NCI-H1105 (cell line): ENCODE measurements at regions not wholly inside any gene's neighbourhood (a gene's known extent, or its start where the extent isn't known, plus 50 kb on each side); places are given as distances from the start of the nearest gene placed in this dataset.

Experiments
- DNase-seq: peaks from one replicate; lab custom pipeline; 2025; lab: John Stamatoyannopoulos, UW

DNA sequence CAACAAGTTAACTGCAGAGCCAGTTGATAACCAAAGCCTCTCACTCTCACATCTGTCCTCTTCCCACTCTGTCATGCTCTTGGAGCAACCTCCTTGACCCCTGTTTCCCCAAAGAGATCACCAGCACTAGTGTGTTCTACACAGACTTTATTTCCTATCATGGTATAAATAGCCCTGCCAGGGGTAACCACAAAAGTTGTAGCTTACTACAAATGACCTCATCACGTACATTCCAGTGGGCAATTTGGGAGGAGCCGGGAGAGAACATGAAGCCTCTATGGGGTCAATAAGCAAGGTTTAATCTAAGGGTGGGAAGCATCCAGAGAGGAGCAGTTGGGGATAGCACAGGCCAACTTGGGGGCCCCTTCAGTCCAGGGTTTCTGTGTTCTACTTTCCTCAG lies 186.5 kb downstream of the KCNA5 start:
- no peak for DNase-seq

DNA sequence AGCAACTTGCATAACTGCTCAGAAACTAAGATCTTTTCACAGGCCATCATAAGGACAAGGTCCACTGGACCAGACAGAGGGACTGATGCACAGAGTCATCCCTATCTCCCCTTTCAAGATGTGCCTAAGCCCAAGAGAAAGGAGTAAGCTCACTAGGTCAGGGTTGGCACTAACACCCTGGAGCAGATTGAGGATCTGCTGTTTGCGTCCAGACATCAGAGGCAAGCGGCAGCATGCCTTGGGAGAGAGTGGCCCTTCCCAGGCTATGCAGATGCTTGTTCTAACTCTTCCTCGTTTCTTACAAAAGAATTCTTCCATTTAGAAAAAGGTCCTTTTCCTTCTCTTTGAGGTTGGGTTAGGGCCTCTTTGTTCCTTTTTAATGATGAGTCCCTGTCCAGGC lies 187.2 kb downstream of the KCNA5 start:
- no peak for DNase-seq

DNA sequence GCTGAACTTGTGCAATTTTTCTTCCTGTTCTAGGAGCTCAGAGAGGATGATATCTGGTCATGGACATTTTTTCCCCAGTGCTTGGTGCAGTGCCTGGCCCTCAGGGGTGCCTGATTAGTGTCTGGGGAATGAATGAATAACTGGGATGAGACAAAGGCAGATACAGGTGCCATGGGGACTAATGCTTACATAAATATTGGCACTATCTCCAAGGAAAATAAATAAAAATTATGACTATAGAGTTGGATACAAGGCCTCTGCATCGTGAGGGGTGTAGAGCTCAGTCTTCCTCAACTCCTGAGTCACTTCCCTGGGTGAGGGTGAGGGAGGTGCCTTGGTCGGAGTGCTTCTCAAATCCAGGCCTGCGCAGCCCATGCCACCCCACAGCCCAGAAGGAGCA lies 188.6 kb downstream of the KCNA5 start:
- DNase-seq = no peak

DNA sequence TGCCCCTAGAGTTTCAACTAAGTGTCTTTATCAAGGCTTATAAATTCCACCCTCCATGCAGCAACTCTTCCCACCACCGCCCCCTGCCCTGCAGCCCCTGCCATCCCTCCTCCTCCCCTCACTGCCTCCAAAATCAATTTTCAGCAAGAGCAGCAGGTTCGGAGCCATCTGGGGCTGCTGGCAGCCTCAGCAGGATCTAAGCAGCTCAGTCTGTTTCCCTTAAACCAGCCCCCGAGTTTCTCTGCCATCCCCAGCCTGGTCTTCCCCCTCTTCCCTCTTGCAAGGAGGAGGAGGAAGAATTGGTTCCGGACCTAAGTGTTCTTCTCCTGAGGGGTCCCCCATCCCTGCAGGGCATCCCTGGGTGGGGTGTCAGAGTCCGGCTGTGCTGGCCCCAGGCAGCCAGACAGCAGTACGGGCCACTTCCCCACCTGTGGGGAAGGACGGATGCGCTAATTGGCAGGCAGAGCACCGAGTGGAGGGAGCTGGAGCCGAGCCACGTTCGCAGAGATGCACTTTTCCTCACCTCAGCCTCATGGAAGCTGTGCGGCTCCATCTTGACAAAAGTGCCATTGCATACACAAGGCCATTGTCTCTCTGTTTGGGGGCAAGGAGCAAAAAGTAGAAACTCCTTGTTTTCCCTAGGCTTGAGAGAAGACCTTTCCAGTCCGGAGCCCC lies 189.3 kb downstream of the KCNA5 start:
- DNase-seq = no peak

DNA sequence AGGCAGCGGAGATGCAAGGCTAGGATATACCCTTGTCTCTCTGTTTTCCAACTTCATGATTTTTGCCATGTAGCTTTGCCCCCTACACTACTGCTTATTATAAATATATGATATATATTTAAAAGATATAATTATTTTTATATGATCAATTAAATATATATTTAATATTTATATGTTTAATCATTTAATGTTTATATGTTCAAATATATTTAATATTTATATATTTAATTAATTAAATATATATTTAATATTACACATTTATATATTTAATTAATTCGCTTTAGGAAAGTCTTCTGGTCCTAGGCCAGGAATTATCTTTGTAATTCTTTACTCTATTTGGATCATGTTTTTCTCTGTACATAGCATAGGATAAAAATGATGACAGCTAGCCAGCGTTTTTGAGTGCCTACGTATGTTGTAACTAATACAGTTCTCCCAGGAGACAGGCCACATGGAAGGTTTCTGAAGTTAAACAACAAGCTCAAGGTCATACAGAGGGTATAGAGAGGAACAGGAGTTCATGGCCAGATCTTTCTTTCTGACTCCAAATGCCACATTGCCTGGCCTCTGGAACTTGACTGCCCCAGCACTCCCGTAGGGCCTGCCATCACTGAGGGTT lies 192.5 kb downstream of the KCNA5 start:
- no peak for DNase-seq

DNA sequence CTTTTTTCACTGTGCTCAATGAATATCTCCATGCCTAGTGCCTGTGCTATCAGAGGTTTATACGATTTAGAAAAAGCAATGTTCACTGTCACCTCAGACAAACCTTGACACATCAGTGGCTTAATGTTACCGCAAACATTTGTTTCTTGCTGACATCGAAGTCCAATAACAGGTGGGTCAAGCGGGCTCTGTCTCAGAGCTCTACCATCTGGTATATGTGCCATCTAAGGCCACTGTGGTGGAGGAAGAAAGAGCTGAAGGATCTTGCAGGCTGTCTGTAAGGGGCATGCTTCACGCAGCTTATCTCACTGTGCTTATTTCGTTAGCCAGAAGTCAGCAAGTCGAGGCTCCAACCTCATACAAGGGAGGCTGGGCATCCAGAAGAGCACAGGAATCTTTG lies 189.5 kb upstream of the NTF3 start:
- no peak for DNase-seq

DNA sequence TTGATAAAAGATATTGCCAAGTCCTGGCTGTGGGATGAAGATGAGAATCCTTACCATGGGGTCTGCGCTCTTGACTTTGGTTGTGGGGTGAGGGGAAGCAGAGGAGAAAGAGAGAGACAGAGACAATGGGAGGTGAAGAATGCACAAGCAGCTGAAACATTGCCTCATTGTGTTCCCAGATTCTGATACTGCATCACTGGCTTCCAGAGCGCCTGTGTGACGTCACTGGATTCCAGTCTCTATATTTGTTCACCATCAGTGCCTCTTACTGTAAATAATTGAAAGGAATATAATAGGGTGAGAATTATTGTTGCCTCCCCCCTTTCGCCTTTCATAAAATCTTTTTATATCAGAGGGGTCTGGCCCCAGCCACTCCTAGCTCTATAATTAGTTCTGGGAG lies 188.9 kb upstream of the NTF3 start:
- no peak for DNase-seq

DNA sequence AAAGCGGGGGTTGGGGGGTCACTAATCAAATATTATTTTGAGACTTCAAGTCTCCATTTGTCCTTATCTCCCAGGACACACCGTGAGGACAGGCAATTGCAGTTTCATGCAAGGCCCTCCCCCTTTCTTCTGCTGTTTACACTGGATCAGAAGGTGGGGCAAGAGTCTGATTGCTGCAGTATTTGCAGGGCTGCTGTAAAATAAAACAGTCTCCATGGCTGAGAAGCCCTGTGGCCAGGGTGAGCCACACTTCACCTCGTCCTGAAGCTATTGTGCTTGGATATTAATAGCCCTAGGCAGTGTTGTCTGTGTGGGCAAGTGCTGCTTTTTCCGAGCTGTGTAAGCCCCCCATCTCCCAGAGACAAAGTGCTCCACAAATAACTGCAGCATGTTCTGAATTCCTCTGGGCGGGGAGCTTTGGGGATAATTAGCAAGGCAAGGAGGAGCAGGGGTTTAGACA lies 187.4 kb upstream of the NTF3 start:
- DNase-seq = no peak

DNA sequence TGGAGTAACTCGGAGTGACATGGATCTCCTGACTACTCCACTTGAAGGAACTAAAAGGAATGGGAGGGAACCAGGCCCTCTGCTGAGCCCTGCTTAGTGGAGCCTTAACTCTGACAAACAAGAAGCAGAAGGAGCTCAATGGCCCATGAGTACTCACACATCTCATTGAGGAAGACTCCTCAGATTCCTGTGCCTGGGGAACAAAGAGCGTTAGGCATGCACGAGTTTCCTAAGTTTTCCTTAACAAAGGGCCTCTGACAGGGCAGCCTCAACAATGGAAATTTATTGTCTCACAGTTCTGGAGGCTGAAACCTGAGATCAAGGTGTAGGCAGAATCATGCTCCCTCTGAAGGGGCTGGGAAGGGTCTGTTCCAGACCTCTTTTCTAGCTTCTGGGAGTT lies 185.7 kb upstream of the NTF3 start:
- no peak for DNase-seq

DNA sequence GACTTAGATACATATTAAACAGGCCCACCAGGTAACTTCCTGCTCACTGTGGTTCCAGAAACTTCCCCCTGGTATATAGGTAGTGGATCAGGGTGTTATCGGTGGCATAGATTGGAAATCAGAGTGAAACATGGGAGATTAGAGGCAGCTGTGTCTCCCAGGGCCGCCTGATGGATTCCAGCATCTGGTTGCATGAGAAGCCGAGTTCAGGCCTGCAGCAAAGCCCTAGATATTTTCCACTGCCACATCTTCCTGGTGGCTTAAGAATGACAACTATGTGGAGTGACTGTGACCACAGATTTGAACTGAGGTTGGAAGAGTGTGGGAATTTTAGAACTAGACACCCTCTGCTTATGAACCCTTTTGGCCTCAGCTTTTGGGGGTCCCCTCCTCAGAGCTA lies 184.8 kb upstream of the NTF3 start:
- DNase-seq = no peak

DNA sequence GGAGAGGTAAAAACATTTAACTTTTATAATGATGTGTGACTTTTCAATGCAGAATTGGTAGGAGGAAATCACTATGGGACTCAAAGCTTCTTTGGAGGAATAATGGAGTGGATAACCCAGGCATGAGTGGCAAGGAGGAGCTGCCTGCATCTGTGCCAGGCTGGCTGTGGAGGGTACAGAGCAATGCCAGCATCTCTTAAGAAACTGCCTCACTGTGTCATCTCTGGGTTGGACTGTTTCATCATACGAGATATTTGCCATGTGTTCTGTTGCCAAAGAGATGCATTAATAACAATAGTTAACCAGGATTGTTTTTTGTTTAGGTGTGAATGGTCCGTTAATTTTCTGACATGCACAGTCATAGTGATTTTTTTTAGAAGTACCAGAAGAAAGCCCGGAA lies 183.7 kb upstream of the NTF3 start:
- no peak for DNase-seq

DNA sequence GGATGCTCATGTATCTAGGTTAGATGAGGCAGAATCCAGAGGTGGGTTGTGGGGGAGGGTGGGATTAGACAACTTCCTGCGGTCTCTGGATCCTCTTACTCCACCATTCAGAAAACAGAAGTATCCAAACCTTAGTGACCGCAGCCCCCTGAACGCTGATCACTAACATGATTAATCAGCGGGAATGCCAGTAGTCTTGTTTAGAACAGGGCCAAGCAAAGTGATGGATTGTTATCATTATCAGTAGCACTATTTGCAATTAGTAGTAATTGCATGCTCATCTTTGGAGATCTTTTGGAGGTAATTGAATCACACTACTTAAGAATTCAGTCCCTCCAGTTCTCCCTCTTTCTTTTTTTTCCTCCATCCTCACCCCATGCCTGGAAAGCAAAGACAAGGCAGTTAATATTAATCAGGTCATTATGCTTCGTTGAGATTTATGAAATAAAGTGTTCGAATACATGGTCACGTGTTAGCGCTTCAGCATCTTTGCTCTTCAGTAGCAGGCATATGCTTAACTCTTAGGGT lies 182.8 kb upstream of the NTF3 start:
- DNase-seq = no peak

DNA sequence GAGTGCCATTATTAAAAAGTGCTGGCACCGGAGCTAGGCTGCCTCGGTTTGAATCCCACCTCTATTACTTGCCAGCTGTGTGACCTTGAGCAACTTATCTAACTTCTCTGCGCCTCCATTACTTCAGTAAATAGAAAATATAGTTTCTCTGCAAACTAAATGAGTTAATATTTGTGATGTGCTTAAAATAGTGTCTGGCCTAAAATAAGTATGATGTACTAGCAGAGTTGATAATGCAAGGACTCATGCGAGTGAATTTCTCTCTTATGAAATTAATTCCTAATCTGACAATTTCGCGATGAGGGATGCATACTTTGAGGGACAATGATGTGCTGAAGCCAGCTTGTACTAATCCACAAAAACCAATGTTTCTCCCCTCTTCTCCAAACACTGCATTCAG lies 180.8 kb upstream of the NTF3 start:
- no peak for DNase-seq

DNA sequence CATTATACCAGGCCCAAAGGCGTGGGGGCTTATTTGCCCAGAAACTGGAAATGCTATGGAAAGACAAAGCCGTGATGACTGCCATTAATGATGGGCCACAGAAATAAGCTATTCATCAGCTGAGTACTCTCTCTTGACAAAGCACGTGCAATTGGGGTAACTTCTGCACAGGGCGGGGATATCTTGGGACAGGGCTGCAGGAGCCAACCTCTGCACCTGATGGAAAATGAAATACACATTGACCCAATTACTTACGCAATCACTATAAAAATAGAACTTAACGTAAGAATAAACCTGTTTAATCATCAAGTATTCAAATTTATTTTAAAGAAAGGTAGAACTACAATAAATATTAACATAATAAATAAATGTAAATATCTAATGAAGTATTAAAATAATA lies 180.1 kb upstream of the NTF3 start:
- no peak for DNase-seq

DNA sequence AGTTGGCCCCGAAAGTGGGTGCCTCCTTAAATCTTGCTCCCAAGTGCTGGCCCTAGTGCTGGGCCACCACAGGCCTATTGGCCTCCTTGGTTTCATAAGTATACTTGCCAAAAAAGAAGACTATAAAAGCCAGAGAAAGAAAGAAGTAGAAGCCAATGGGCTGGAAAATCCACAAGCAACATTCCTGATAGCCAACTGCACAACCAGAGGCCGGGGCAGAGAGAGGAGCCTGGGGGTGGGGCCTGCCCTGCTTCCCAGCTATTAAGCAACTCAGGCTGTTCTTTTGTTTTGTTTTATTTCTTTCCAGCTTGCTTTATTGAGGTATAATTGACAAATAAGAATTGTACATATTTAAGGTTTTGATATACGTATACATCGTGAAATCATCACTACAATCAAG lies 177.2 kb upstream of the NTF3 start:
- no peak for DNase-seq

DNA sequence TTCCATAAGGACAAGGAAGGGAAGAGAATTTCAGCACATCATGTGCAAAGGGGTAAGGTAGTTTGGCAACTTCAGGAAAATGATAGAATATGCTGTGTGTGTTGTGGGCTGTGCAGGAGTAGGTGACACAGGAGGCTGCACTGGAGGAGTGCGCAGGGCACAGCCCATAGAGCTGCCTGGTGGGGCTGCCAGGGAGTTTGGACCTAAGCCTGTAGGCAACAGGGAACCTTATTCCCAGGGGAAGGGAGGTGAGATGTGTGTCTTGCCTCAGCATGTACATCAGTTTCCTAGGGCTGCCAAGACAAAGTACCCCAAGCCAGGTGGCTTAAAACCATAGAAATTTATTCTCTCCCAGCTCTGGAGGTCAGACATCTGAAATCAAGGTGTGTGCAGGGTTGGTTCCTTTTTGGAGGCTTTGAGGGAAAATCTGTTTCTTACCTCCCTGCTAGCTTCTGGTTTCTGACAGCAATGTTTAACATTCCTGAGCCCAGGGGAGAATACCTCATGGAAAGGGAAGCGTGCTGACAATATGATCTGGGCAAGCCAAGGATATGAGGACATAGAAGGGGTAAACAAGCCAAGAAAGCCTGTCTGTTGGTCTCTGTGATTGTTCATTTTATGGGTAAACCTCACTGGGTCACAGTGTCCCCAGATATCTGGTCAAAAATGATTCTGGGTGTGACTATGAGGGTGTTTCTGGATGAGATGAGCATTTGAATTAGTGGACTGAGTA lies 174.0 kb upstream of the NTF3 start:
- DNase-seq = no peak

DNA sequence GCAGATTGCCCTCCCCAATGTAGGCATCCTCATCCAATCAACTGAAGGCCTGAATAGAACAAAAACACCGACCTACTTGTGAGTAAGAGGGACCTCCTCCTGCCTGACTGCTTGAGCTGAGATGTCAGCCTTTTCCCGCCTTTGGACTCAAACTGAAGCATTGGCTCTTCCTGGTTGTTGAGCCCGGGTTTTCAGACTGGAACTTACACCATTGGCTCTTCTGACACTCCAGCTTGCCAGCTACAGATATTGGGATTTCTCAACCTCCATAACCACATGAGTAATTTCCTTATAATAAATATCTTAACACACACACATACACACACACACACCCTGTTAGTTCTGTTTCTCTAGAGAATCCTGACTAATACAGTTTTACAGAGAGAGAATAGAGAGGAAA lies 173.4 kb upstream of the NTF3 start:
- no peak for DNase-seq

DNA sequence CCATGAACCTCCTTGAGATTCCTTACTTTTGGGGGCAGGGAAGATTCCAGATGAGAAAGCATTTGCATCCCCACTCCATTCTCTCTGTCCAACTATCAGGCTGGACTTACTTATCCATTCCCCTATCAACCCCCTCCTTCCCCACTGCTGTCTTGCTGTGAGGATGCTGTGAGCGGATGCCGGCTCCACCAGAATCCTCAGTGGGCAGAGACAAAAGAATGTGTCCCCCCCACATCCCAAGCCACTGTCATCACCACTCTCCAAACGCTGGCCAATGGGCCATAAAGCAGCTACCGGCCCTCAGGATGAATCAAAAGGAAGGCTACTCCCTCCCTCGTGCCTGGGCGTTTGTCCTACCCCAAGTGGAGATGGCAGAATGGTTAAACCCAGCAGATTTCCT lies 173.0 kb upstream of the NTF3 start:
- no peak for DNase-seq

DNA sequence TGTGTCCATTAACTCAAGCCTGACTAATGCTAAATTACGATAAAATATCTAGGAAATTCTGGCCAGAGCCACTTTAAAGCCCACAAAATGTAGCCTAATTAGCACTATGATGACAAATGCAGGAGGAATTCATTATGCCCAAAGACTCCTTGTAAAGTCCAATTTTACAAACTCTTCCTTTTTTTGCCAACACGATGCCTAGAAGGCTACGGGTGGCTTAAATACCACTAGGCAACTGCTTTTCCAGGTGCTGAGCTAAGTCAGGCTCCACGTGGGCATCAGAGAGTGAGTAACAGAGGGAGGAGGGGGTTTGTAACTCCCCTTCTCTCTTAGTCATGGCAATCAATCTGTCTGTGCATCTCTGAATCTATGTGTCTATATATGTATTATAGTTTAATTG lies 172.4 kb upstream of the NTF3 start:
- no peak for DNase-seq

DNA sequence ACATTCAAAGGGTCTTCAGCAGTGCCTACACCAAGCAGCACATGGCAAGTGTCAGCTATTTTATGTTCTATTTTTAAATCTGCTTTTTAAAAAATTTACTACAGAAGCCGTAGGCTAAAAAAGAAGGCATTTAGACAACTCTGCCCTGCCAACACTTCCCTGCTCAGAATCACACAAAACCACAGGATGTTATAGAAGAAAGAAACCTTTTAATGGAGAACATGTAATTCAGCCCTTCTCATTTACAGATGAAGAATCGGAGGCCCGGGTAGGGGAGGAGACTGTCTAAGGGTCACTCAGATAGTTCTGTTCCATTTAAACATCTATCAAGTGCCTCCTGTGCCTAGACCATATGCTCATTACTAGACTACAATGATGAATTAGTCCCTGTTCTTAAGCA lies 171.8 kb upstream of the NTF3 start:
- DNase-seq = no peak

DNA sequence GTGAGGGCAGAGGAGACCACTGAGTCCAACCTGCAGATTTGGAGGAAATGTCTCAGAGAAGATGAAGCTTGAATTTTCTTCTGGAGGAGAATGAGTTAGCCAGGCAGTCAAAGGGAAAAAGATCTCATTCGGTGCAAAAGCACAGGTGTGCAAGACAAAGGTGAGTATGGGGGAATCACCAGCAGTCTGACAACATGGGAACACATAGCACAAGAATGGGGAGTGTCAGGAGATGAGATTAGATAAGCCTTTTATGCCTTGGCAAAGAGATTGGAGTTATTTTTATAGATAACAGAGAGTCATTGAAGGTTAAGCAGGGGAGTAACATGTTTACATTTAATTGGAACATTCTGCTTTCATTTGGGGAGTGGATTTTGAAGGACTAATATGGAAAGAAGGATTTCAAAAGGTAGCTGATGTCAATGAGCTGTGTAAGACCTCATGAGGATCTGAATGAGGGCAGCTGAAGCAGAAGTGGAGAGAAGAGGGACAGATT lies 171.3 kb upstream of the NTF3 start:
- no peak for DNase-seq

DNA sequence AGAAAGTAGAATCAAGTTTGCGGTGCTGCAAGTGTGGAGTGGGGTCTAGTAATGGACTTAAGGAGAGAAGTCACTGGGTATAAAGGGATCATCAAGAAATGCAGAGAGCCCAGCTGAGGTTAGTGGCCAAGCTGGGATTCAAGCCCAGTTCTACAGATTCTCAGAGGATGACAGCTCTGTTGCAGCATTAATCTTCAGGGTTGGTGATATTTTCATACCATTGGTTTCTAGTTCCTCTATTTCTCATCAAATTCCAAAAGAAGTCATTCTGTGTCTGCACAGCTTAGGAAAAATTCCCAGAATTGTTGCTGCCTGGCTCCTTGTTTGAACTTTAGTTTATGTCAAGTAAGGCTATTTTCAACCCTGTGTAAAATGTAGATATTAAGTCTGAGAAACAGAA lies 169.5 kb upstream of the NTF3 start:
- no peak for DNase-seq

DNA sequence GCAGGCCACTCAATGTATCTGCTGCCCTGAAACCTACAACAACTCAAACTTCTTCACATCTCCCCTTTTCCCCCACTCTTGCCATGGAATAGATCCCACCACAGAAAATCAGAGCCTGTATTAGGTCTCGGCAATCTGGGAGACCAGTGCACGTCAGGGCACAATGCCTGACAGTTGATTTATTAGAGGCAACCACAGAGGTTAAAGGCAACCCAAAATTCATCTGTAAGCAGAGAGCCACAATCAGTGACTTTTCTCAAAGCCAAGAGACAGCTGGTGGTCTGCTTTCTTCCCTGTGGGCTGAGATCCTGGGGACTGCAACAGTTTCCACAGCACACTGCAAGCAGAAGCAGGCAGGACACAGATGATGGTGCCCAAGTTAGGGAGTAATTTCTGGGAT lies 169.0 kb upstream of the NTF3 start:
- DNase-seq = no peak
